Fibroblast of lung (primary cell): ENCODE measurements at regions not wholly inside any gene's neighbourhood (a gene's known extent, or its start where the extent isn't known, plus 50 kb on each side); places are given as distances from the start of the nearest gene placed in this dataset.

Experiments
- EZH2 ChIP-seq: IDR thresholded peaks from 2 replicates; pipeline ENCODE4 v1.5.1; 2012; ENCODE audit warnings: low read length, control low read depth, mild to moderate bottlenecking; ENCODE audit errors: missing control alignments
- TF ChIP-seq, protein P1 (sequence below), 2 donors: IDR thresholded peaks in 1 of 2; conservative IDR thresholded peaks in 1 of 2; 1 replicate in 1 of 2; 2 replicates in 1 of 2; pipeline ENCODE4 v1.5.1; 2011 to 2012; ENCODE audit warnings: low read length in 2 of 2, control low read depth in 1 of 2, inconsistent platforms in 1 of 2, low read depth in 1 of 2, mild to moderate bottlenecking in 1 of 2

DNA sequence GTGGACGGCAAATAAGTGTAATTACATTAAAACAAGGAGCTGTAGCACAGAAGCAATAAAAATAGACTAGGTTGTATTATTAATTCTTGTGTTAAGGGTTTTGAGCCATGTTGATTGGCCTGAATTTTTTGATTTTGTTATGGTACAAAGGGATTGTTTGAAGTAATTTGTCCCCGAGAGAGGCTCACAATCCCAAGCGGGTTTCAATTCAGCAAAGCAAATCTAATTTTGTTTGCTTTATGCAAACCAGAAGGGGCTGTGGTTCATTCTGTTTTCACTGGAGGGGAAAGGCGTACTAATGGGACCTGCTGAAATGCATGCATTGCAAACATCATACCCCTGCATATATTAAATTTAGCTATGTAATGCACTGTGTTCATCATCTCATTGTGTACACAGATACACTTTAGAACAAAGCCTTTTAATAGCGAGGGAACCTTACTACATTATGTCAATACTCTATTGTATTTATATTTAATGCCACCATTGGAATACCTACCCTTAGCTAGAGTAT is 379.5 kb upstream of the POU3F2 start:
- TF ChIP-seq, protein P1, sequence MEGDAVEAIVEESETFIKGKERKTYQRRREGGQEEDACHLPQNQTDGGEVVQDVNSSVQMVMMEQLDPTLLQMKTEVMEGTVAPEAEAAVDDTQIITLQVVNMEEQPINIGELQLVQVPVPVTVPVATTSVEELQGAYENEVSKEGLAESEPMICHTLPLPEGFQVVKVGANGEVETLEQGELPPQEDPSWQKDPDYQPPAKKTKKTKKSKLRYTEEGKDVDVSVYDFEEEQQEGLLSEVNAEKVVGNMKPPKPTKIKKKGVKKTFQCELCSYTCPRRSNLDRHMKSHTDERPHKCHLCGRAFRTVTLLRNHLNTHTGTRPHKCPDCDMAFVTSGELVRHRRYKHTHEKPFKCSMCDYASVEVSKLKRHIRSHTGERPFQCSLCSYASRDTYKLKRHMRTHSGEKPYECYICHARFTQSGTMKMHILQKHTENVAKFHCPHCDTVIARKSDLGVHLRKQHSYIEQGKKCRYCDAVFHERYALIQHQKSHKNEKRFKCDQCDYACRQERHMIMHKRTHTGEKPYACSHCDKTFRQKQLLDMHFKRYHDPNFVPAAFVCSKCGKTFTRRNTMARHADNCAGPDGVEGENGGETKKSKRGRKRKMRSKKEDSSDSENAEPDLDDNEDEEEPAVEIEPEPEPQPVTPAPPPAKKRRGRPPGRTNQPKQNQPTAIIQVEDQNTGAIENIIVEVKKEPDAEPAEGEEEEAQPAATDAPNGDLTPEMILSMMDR (conservative IDR thresholded peaks at IDR 0.05 in 1 of 2, IDR thresholded peaks at IDR 0.05 in 1 of 2; ENCODE audit: low read depth in 1 of 2, low read length in 2 of 2) = no peak
- no peak for TF ChIP-seq EZH2
